ENCODE measurements at regions not wholly inside any gene's neighbourhood (a gene's known extent, or its start where the extent isn't known, plus 50 kb on each side); places are given as distances from the start of the nearest gene placed in this dataset.

DNA sequence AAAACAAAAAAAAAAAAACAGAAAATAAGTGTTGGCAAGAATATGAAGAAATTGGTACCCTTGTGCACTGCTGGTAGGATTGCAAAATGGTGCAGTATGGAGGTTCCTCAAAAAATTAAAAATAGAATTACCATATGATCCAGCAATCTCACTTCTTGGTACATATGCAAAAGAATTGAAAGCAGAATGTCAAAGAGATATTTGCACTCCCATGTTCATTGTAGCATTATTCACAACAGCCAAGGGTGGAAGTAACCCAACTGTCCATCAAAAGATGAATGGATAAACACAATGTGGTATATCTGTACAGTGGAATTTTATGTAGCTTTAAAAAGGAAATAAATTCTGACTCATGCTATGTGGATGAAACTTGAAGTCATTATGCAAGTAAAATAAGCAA is 72.8 kb upstream of the POU3F3 start:
- Histone ChIP-seq H3K4me1 (no peaks in the 10 kb centered on the region), H3K4me3 (no peak overlapping the region), H3K27ac (no peak overlapping the region), H3K27me3 (ENCODE audit: low read depth) (no peaks in the 10 kb centered on the region), H3K9me3 (no peaks in the 10 kb centered on the region), H3K36me3 (no peaks in the 10 kb centered on the region)
- TF ChIP-seq, protein P1, sequence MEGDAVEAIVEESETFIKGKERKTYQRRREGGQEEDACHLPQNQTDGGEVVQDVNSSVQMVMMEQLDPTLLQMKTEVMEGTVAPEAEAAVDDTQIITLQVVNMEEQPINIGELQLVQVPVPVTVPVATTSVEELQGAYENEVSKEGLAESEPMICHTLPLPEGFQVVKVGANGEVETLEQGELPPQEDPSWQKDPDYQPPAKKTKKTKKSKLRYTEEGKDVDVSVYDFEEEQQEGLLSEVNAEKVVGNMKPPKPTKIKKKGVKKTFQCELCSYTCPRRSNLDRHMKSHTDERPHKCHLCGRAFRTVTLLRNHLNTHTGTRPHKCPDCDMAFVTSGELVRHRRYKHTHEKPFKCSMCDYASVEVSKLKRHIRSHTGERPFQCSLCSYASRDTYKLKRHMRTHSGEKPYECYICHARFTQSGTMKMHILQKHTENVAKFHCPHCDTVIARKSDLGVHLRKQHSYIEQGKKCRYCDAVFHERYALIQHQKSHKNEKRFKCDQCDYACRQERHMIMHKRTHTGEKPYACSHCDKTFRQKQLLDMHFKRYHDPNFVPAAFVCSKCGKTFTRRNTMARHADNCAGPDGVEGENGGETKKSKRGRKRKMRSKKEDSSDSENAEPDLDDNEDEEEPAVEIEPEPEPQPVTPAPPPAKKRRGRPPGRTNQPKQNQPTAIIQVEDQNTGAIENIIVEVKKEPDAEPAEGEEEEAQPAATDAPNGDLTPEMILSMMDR (IDR thresholded peaks at IDR 0.05), result no peak
- intact Hi-C loops (cut with DNase I), result no loop called here
- DNase-seq (no peak), ATAC-seq (no peak)

DNA sequence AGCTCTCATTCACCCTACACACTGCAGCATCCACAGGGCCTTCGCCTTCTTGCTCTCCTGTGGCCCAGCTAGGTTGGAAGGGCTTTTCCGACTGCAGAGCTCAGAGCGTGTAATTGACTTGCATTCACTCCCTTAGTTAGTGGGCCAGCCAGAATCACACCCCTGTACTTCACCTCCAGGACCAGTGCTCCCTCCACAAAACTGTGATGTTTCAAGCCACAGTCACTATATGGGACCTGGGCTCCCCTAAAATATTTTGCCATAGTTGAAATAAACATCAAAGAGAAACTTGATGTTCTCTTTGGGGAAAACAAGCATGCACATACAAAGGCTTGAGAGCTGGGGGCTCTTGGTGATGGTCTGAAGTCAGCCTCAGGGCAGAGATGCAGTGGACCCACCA is 69.7 kb upstream of the POU3F3 start:
- Histone ChIP-seq H3K4me3 (no peak overlapping the region), H3K4me1 (no peaks in the 10 kb centered on the region), H3K36me3 (no peaks in the 10 kb centered on the region), H3K9me3 (no peaks in the 10 kb centered on the region), H3K27me3 (ENCODE audit: low read depth) (peaks cover 2% of the 10 kb centered on the region), H3K27ac (no peak overlapping the region)
- ATAC-seq (no peak), DNase-seq (no peak)
- TF ChIP-seq, protein P1 (IDR thresholded peaks at IDR 0.05), result no peak
- intact Hi-C loops (cut with DNase I), result no loop called here

DNA sequence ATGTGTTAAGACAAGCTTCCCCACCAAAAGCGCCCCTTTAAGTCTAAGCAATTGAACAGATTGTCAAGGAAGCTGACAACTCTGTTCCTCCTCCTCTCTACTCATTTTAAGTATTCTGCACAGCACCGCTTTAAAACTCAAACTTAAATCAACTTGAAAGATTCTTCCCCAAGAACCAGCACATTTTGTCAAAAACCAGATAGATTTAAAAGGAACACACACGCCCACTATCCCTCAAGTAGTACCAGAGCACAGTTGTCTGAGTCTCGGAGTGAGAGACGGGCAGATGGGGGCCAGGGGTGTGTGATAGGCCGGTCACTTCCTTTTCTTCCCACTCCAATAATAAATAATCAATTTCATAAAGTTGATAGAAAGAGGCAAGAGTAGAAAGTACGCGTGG is 67.7 kb upstream of the POU3F3 start:
- no peak for DNase-seq
- H3K9me3 ChIP-seq, result no peaks in the 10 kb centered on the region
- H3K4me1 ChIP-seq, result no peaks in the 10 kb centered on the region
- H3K4me3 ChIP-seq, result no peak overlapping the region
- ATAC-seq, result no peak
- TF ChIP-seq, protein P1 (IDR thresholded peaks at IDR 0.05), result no peak
- no peaks in the 10 kb centered on the region for H3K36me3 ChIP-seq
- H3K27ac ChIP-seq, result no peak overlapping the region
- intact Hi-C loops (cut with DNase I), result no loop called here
- H3K27me3 ChIP-seq (ENCODE audit: low read depth), result peaks cover 3% of the 10 kb centered on the region

DNA sequence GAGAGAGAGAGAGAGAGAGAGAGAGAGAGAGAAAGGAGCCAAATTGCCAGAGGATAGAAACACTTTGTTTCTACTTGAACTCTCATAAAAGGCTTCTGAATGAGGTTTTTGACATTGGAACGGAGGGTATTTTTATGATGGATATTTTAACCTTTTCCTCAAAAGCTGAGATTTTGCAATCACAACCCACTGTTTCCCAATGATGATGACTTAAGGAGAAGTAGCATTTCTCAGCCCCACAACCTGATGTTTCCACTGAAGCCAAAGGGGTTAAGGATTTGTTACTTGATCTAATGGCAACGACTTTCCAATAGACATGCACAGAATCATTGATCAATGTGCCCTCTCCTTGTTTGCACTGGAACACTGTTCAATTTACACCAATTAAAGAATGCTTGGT is 67.1 kb upstream of the POU3F3 start:
- no peak overlapping the region for H3K27ac ChIP-seq
- intact Hi-C loops (cut with DNase I), result no loop called here
- H3K9me3 ChIP-seq, result no peaks in the 10 kb centered on the region
- H3K36me3 ChIP-seq, result no peaks in the 10 kb centered on the region
- TF ChIP-seq, protein P1 (IDR thresholded peaks at IDR 0.05), result no peak
- no peaks in the 10 kb centered on the region for H3K4me1 ChIP-seq
- H3K4me3 ChIP-seq, result no peak overlapping the region
- no peak for DNase-seq
- H3K27me3 ChIP-seq (ENCODE audit: low read depth), result peaks cover 3% of the 10 kb centered on the region
- ATAC-seq, result no peak

DNA sequence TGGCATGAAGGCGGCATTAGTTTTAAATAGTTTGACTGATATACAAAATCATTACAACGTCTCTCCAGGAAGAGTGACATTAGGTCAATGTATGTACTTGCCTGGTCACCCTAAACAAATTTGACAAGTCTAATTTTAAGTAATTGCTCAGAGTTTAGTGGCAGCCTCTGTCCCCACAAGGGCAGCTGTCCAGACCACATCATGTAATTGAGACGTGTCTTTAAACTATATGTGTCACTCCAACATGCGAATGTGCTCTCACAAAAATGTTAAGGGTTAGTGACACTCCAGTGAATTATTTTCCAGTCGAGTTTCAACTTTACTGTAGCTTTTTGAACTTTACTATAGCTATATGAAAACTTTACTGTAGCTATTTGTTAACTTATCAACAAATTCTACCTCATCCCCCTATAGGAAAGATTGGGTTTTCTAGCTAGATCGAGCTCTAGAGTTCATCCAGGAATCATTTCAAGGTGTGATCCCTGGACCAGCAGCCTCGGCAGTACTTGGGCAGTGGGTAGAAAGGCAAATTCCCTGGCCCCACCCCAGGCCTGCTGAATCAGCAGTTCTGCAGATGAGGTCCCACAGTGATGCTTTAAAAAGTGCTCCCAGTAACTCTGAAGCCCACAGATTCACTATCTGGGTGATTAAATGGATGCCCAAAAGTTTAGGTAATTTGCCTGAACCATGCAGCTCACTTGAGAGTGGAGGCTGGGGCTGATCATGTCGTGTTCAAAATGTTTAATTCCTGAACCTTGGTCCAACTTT is 66.4 kb upstream of the POU3F3 start:
- Histone ChIP-seq H3K27ac (no peak overlapping the region), H3K27me3 (ENCODE audit: low read depth) (peaks cover 3% of the 10 kb centered on the region), H3K9me3 (no peaks in the 10 kb centered on the region), H3K36me3 (no peaks in the 10 kb centered on the region), H3K4me3 (no peak overlapping the region), H3K4me1 (no peaks in the 10 kb centered on the region)
- intact Hi-C loops (cut with DNase I), result no loop called here
- DNase-seq (no peak), ATAC-seq (no peak)
- TF ChIP-seq, protein P1 (IDR thresholded peaks at IDR 0.05), result no peak
